Nephron (organoid): ENCODE measurements at regions not wholly inside any gene's neighbourhood (a gene's known extent, or its start where the extent isn't known, plus 50 kb on each side); places are given as distances from the start of the nearest gene placed in this dataset.

Experiments used
- H3K27ac Mint-ChIP-seq, 3 experiments: 2 replicates each; pipeline ENCODE4 v1.8.0; 2020; ENCODE audit warnings: mixed read lengths in 3 of 3, mild to moderate bottlenecking in 2 of 3, moderate library complexity in 1 of 3
- H3K27me3 Mint-ChIP-seq: 2 replicates; pipeline ENCODE4 v1.8.0; 2021; ENCODE audit warnings: low read depth, mild to moderate bottlenecking, moderate library complexity, mixed read lengths
- H3K36me3 Mint-ChIP-seq: 2 replicates; pipeline ENCODE4 v1.8.0; 2020; ENCODE audit warnings: low read depth, mixed read lengths
- H3K4me1 Mint-ChIP-seq: 2 replicates; pipeline ENCODE4 v1.8.0; 2020; ENCODE audit warnings: mixed read lengths
- H3K4me3 Mint-ChIP-seq, 3 experiments: 2 replicates each; pipeline ENCODE4 v1.8.0; 2020; ENCODE audit warnings: mild to moderate bottlenecking in 3 of 3, mixed read lengths in 3 of 3, moderate library complexity in 2 of 3
- H3K9me3 Mint-ChIP-seq: 2 replicates; pipeline ENCODE4 v1.8.0; 2020; ENCODE audit warnings: mixed read lengths
- TF ChIP-seq, protein P1 (sequence below), 3 experiments: fragments of 200-600 bp; sonication (generic); IDR thresholded peaks; one replicate each; pipeline ENCODE4 v1.5.0; 2021; ENCODE audit warnings: antibody characterized with exemption in 3 of 3; ENCODE audit not compliant: unreplicated experiment in 3 of 3

DNA sequence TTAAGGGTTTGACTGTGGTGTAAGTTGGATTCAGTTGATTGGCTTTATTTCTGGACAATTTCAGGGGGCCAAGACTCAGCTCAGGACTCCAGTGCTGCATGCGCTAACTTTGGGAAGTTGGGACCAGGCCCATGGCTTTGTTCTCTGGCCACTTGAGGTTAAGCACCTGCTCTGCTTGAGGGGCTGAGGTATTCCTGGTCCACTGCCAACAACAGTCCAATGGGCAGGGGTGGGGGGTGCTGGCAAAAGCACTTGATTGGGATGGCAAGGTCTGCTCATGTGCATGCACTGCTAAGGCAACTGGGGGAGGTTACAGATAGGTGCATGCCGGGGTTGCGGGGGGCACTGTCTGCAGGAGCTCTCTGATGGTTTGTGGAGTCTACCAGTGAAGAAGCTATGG is 52.6 kb upstream of the ASB17 start:
- TF ChIP-seq, protein P1, sequence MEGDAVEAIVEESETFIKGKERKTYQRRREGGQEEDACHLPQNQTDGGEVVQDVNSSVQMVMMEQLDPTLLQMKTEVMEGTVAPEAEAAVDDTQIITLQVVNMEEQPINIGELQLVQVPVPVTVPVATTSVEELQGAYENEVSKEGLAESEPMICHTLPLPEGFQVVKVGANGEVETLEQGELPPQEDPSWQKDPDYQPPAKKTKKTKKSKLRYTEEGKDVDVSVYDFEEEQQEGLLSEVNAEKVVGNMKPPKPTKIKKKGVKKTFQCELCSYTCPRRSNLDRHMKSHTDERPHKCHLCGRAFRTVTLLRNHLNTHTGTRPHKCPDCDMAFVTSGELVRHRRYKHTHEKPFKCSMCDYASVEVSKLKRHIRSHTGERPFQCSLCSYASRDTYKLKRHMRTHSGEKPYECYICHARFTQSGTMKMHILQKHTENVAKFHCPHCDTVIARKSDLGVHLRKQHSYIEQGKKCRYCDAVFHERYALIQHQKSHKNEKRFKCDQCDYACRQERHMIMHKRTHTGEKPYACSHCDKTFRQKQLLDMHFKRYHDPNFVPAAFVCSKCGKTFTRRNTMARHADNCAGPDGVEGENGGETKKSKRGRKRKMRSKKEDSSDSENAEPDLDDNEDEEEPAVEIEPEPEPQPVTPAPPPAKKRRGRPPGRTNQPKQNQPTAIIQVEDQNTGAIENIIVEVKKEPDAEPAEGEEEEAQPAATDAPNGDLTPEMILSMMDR (IDR thresholded peaks at IDR 0.05; ENCODE audit: unreplicated experiment in 3 of 3), result no peak
- no peaks in the 10 kb centered on the region for H3K36me3 Mint-ChIP-seq
- no peaks in the 10 kb centered on the region for H3K27me3 Mint-ChIP-seq
- peaks cover 15% of the 10 kb centered on the region for H3K9me3 Mint-ChIP-seq
- no peak overlapping the region for H3K27ac Mint-ChIP-seq
- no peaks in the 10 kb centered on the region for H3K4me1 Mint-ChIP-seq
- no peak overlapping the region for H3K4me3 Mint-ChIP-seq

DNA sequence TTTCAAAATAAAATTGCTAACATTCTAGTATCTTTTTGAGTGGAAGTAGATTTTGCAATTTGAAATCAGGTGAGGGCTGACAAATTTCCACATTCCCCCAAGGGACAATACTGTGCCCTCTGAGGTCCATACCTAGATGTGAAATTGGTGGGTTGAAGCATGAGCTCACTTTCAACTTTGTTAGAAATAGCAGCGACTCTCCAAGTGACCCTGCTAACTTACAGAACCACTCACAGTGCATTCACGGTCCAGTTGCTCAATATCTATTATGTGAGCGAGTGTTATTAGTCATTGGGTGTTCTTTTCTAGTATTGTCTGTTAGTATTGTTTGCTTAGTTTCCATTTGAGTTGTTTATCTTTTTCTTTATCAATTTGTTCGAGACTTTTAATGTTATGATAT is 53.6 kb upstream of the ASB17 start:
- Mint-ChIP-seq H3K27ac (no peak overlapping the region), H3K4me1 (no peaks in the 10 kb centered on the region), H3K36me3 (no peaks in the 10 kb centered on the region), H3K9me3 (peaks cover 15% of the 10 kb centered on the region), H3K27me3 (no peaks in the 10 kb centered on the region), H3K4me3 (no peak overlapping the region)
- TF ChIP-seq, protein P1 (IDR thresholded peaks at IDR 0.05; ENCODE audit: unreplicated experiment in 3 of 3), result no peak

DNA sequence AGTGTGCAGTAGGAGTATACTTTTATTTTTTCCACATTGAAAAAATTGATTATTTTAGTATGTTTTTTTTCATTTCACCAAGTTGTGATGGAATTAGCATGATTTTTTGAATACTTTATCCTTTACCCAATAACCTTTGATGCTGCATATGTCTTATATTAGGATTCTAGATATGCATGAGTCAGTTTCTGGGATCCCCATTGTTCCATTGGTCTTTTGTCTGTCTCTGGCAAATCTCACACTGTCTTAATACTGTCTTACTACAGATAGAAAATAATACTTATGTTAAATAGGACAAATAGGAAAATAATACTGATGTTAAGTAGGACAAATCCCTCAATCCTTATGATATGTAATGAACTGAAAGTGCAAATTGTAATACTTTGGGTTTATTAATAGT is 54.3 kb upstream of the ASB17 start:
- Mint-ChIP-seq H3K27me3 (no peaks in the 10 kb centered on the region), H3K9me3 (peaks cover 15% of the 10 kb centered on the region), H3K36me3 (no peaks in the 10 kb centered on the region), H3K4me3 (no peak overlapping the region), H3K27ac (no peak overlapping the region), H3K4me1 (no peaks in the 10 kb centered on the region)
- TF ChIP-seq, protein P1 (IDR thresholded peaks at IDR 0.05; ENCODE audit: unreplicated experiment in 3 of 3), result no peak

DNA sequence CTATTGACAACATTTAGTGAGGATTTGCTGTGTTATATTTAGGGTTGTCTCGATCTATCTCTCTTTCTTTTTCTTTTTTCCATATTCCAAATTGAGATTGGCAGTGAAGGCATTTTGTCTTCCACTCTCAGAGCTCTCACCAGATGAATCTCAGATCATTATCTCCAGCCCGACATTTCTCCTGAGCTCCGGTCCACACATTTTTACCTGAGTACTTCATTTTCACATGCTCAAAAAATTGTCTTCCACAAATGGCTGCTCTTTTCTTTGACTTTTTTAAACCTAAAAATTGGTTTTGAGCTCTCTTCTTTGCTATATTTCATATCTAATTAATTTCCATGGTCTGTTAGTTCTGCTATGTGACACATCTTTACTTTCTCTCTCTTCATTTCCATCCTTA is 56.9 kb upstream of the ASB17 start:
- Mint-ChIP-seq H3K4me3 (no peak overlapping the region), H3K9me3 (peaks cover 8% of the 10 kb centered on the region), H3K27ac (no peak overlapping the region), H3K36me3 (no peaks in the 10 kb centered on the region), H3K4me1 (peaks cover 5% of the 10 kb centered on the region), H3K27me3 (no peaks in the 10 kb centered on the region)
- TF ChIP-seq, protein P1 (IDR thresholded peaks at IDR 0.05; ENCODE audit: unreplicated experiment in 3 of 3), result no peak

DNA sequence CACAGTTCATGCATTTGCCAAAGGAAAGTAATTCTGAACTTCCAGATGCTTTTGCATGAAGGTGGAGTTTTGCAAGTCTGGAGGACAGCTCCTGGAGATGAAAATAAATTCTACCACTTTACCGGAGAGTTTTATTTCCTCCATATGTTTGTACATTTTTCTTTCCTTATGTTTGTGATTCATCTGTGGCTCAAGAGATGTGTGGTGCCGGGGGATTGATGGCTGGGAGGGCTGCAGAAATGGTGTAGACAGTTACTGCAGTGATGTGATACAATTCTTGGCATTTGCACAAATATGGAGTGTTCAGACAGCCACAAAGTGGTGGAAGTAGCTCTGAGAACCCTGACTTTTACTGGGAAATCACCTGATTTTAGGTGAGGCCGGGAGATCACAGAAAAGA is 58.5 kb upstream of the ASB17 start:
- H3K9me3 Mint-ChIP-seq, result no peaks in the 10 kb centered on the region
- no peak overlapping the region for H3K4me3 Mint-ChIP-seq
- TF ChIP-seq, protein P1 (IDR thresholded peaks at IDR 0.05; ENCODE audit: unreplicated experiment in 3 of 3), result no peak
- no peaks in the 10 kb centered on the region for H3K27me3 Mint-ChIP-seq
- no peaks in the 10 kb centered on the region for H3K36me3 Mint-ChIP-seq
- H3K4me1 Mint-ChIP-seq, result peaks cover 5% of the 10 kb centered on the region
- H3K27ac Mint-ChIP-seq, result no peak overlapping the region

DNA sequence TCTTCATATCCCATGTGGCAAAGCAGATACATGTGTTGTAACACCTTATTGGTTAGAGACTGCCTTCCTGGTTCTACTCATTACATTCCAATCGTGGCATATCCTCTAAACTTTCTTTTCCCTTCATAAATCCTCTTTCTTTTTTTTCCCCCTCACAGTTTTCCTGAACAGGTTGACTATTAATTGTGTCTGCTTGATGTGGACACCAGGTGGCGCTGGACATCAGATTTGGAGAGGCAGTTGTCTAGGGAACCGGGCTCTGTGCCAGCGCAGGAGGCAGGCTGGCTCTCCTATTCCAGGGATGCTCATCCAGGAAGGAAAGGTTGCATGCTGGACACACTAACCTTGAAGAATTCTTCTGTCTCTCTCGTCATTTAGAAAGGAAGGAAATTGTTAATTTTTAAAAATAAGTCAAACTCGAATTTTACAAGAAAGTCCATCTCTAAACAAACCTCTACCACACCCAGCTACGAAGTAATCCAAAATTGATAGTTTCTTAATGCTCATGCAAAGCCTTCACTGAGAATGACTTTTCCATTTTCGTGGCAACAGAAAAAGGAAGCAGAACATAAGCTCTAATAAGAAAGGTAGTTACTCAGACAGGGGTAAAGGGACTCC is 59.4 kb upstream of the ASB17 start:
- no peaks in the 10 kb centered on the region for H3K27me3 Mint-ChIP-seq
- peaks cover 5% of the 10 kb centered on the region for H3K4me1 Mint-ChIP-seq
- H3K36me3 Mint-ChIP-seq, result no peaks in the 10 kb centered on the region
- no peak overlapping the region for H3K4me3 Mint-ChIP-seq
- H3K27ac Mint-ChIP-seq, result no peak overlapping the region
- H3K9me3 Mint-ChIP-seq, result no peaks in the 10 kb centered on the region
- TF ChIP-seq, protein P1 (IDR thresholded peaks at IDR 0.05; ENCODE audit: unreplicated experiment in 3 of 3), result peak; percentile 74 to 86 (median 81)
